Mucosa of descending colon (tissue), 3 donors: ENCODE measurements at regions not wholly inside any gene's neighbourhood (a gene's known extent, or its start where the extent isn't known, plus 50 kb on each side); places are given as distances from the start of the nearest gene placed in this dataset.

Experiments
- ATAC-seq: fragments of 200-7000 bp; cut with Tn5 transposase; one replicate; pipeline ENCODE4 v1.9.1; 2020; ENCODE audit warnings: mild to moderate bottlenecking, moderate library complexity
- DNase-seq, 3 donors: peaks; one replicate each; pipeline ENCODE4 v3.0.0-alpha.2; 2020
- H3K36me3 ChIP-seq: fragments of 200-600 bp; one replicate; pipeline ENCODE4 v1.8.0; 2021; ENCODE audit warnings: low read depth, mild to moderate bottlenecking
- H3K4me1 ChIP-seq: fragments of 200-600 bp; one replicate; pipeline ENCODE4 v1.8.0; 2021; ENCODE audit warnings: low read depth, mild to moderate bottlenecking
- H3K4me3 ChIP-seq: fragments of 200-600 bp; one replicate; pipeline ENCODE4 v1.8.0; 2021; ENCODE audit warnings: mild to moderate bottlenecking
- H3K9me3 ChIP-seq: fragments of 200-600 bp; one replicate; pipeline ENCODE4 v1.8.0; 2021; ENCODE audit warnings: mild to moderate bottlenecking
- CTCF ChIP-seq: fragments of 200-600 bp; IDR thresholded peaks from one replicate; pipeline ENCODE4 v1.8.0; 2022; ENCODE audit warnings: antibody characterized with exemption, mild to moderate bottlenecking
- intact Hi-C, 2 donors: fragments of 100-400 bp; cut with DNase I in 1 of 2; cut with micrococcal nuclease in 1 of 2; formaldehyde crosslinking; loops; one replicate each; pipeline versions ENCODE4 v1.11.0 to v1.11.1; 2022; cut with DNase I, micrococcal nuclease
- donor health status: DM: no; HTN: no; CAD: no; lungs with moderate emphysema.
- donor health status: DM: no; HTN: no; CAD: no.
- donor health status: DM: no; HTN: yes; CAD: no.

GRCh38 chr11:81995889-81996288 is 737.8 kb downstream of the FAM181B start:
- no peak for TF ChIP-seq CTCF
- ATAC-seq, result no peak
- no peaks in the 10 kb centered on the region for H3K9me3 ChIP-seq
- H3K36me3 ChIP-seq, result no peaks in the 10 kb centered on the region
- intact Hi-C loops, result no loop called here
- no peaks in the 10 kb centered on the region for H3K4me1 ChIP-seq
- no peak overlapping the region for H3K4me3 ChIP-seq
- DNase-seq, result no peak

GRCh38 chr11:81993755-81994154 is 739.9 kb downstream of the FAM181B start:
- intact Hi-C loops, result no loop called here
- no peak for ATAC-seq
- H3K9me3 ChIP-seq, result no peaks in the 10 kb centered on the region

GRCh38 chr11:81990659-81991443 is 742.8 kb downstream of the FAM181B start:
- no peaks in the 10 kb centered on the region for H3K36me3 ChIP-seq
- TF ChIP-seq CTCF, result no peak
- H3K4me1 ChIP-seq, result no peaks in the 10 kb centered on the region
- no peak overlapping the region for H3K4me3 ChIP-seq
- DNase-seq (no peak), ATAC-seq (no peak)
- H3K9me3 ChIP-seq, result peaks cover 5% of the 10 kb centered on the region
- intact Hi-C loops, result no loop called here

More at GRCh38 chr11:81993755-81994154, 739.9 kb downstream of the FAM181B start:
- H3K4me1 ChIP-seq, result no peaks in the 10 kb centered on the region
- DNase-seq, result no peak
- no peak overlapping the region for H3K4me3 ChIP-seq
- no peak for TF ChIP-seq CTCF
- no peaks in the 10 kb centered on the region for H3K36me3 ChIP-seq

- Histone ChIP-seq H3K9me3 (peaks cover 5% of the 10 kb centered on the region), H3K4me3 (no peak overlapping the region), H3K36me3 (no peaks in the 10 kb centered on the region), H3K4me1 (no peaks in the 10 kb centered on the region)
- intact Hi-C loops, result no loop called here
- TF ChIP-seq CTCF, result no peak
- ATAC-seq (no peak), DNase-seq (no peak)
Measured at GRCh38 chr11:81989093-81989492, 744.6 kb downstream of the FAM181B start.

GRCh38 chr11:81987829-81988472 is 745.7 kb downstream of the FAM181B start:
- Histone ChIP-seq H3K4me3 (no peak overlapping the region), H3K36me3 (no peaks in the 10 kb centered on the region), H3K4me1 (no peaks in the 10 kb centered on the region), H3K9me3 (peaks cover 5% of the 10 kb centered on the region)
- no peak for DNase-seq
- intact Hi-C loops, result no loop called here
- ATAC-seq, result no peak
- no peak for TF ChIP-seq CTCF
